ENCODE measurements at regions not wholly inside any gene's neighbourhood (a gene's known extent, or its start where the extent isn't known, plus 50 kb on each side); places are given as distances from the start of the nearest gene placed in this dataset.

DNA sequence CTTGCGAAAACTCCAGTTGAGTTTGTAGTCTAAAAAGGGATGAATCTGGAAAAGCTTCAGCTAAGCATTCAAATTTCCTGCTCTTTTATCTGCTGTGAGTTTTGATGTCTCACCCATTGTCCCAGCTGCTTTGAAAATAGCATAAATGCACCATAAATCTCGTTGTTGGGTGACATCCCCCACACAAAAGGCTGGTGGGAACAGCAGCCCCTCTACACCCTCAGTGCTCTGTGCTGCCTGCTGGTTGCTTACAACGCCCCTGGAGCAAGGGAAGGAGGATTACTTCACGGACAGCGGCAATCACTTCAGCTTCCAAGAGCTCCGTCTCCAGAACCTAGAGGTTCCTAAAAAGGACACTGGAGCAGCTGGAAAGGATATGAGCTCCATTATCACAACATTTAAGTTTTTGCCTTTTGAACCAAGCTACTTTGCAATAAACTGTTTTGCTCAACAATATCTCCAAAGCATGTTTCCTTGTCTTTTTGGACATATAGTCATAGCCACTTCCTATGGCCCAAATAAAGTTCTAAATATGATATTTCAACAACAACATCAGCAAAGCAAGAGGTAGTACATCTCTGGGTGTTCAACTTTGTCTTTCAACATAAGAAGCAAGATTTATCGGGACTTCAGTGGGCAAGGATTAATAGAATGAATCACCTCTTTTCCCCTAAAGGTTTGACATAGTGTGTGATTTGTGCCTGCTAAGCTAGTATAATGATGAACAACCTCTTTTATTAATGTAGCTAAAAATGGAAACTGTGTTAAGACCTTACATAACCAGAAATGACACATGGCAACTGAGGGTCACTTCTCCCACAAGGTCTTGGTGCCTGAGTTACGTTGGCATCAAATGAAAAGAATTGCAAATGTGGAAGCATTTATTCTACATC is 413.5 kb downstream of the TXNL1 start:
- CTCF ChIA-PET: no interaction called here
- DNase-seq (ENCODE audit: low read depth): no peak
- Histone ChIP-seq H3K27me3 (ENCODE audit: control insufficient read depth, insufficient read depth, low read length) (no peaks in the 10 kb centered on the region), H3K36me3 (ENCODE audit: control insufficient read depth, insufficient read depth, low read length) (no peaks in the 10 kb centered on the region), H3K4me3 (ENCODE audit: low read depth, low read length) (no peak overlapping the region)
- POLR2A ChIA-PET: no interaction called here
- TF ChIP-seq, protein P1, sequence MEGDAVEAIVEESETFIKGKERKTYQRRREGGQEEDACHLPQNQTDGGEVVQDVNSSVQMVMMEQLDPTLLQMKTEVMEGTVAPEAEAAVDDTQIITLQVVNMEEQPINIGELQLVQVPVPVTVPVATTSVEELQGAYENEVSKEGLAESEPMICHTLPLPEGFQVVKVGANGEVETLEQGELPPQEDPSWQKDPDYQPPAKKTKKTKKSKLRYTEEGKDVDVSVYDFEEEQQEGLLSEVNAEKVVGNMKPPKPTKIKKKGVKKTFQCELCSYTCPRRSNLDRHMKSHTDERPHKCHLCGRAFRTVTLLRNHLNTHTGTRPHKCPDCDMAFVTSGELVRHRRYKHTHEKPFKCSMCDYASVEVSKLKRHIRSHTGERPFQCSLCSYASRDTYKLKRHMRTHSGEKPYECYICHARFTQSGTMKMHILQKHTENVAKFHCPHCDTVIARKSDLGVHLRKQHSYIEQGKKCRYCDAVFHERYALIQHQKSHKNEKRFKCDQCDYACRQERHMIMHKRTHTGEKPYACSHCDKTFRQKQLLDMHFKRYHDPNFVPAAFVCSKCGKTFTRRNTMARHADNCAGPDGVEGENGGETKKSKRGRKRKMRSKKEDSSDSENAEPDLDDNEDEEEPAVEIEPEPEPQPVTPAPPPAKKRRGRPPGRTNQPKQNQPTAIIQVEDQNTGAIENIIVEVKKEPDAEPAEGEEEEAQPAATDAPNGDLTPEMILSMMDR (IDR thresholded peaks at IDR 0.05; ENCODE audit: insufficient read depth, low read depth, low read length): no peak

DNA sequence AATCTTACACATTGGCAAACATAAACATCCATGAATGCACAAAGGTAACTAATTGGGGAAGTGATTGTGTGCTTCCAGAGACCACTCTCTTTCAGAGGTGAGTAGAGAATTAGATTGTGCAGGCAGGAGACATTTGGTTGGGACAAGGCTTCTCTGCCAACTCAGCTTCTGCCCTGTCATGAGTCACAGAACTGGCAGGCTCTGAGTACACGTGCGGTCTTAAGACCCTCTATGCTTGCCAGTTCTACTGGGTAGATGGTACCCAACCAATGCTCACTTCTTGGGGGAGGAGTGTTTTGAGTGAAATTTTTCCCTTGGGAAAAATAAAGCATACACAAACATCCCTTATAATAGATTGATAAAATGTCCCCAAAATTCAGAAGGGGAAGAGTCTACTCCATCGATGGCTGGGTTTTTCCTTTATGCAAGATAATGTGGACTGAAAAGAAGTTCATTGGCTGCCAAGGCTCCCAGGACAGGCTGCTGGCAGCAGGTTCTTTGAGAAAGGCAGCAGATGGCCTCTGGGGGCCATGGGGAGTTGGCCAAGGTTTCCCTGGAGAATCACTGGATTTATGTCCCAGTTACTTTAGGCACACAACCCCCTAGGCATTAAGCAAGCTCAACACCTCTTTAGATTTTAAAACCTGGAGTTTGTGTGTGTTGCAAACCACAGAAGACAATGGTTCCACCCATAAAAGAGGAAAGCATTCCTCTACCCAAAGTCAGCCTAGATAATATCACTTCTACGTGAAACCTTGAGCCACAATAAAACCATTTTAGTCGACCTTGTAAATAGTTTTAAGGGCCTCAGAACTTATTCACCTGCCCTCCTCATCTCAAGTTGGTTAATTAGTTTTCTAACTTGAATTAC is 417.0 kb downstream of the TXNL1 start:
- no peak overlapping the region for H3K4me3 ChIP-seq (ENCODE audit: low read depth, low read length)
- DNase-seq (ENCODE audit: low read depth): peak; percentile 34
- ChIA-PET CTCF (no interaction called here), POLR2A (no interaction called here)
- no peaks in the 10 kb centered on the region for H3K27me3 ChIP-seq (ENCODE audit: control insufficient read depth, insufficient read depth, low read length)
- TF ChIP-seq, protein P1 (IDR thresholded peaks at IDR 0.05; ENCODE audit: insufficient read depth, low read depth, low read length): no peak
- no peaks in the 10 kb centered on the region for H3K36me3 ChIP-seq (ENCODE audit: control insufficient read depth, insufficient read depth, low read length)

DNA sequence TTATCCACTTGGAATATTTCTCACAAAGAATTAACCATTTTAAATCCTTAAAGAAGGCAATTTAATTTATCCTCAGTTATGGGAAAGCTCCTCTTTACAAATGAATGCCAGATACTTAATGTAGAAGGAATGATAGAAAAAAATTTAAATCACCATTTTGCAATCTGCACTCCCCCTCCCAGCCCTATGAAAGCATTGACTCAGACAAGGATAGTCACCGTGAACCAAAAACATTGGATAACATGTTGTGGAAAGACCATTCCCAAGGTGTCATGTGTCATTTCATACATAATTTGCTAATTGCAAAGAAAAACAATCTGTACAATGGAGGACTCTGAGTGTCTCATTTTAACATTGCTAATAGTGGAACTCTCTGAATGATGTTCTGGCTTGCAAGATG is 421.0 kb downstream of the TXNL1 start:
- H3K36me3 ChIP-seq (ENCODE audit: control insufficient read depth, insufficient read depth, low read length): no peaks in the 10 kb centered on the region
- H3K27me3 ChIP-seq (ENCODE audit: control insufficient read depth, insufficient read depth, low read length): no peaks in the 10 kb centered on the region
- ChIA-PET CTCF (no interaction called here), POLR2A (no interaction called here)
- TF ChIP-seq, protein P1 (IDR thresholded peaks at IDR 0.05; ENCODE audit: insufficient read depth, low read depth, low read length): no peak
- DNase-seq (ENCODE audit: low read depth): no peak
- no peak overlapping the region for H3K4me3 ChIP-seq (ENCODE audit: low read depth, low read length)

DNA sequence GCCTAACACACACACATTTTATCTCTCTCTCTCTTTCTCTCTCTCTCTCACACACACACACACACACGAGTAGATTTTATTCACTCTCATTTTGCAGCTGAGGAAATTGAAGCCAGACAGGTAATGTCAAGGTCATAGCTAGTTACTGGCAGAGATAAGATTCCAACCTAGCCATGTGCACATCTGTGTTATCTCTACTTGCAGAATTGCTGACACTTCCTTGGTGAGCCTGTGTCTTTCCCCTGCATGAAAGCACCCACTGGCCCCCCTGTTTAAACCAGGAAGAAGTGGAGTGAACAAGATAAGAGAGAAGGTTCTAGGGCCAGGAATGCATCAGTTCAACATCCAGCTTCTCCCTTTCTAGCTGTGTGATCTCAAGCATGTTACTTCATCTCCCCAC is 423.7 kb downstream of the TXNL1 start:
- CTCF ChIA-PET: no interaction called here
- no peak overlapping the region for H3K4me3 ChIP-seq (ENCODE audit: low read depth, low read length)
- H3K36me3 ChIP-seq (ENCODE audit: control insufficient read depth, insufficient read depth, low read length): no peaks in the 10 kb centered on the region
- no peak for DNase-seq (ENCODE audit: low read depth)
- no peaks in the 10 kb centered on the region for H3K27me3 ChIP-seq (ENCODE audit: control insufficient read depth, insufficient read depth, low read length)
- POLR2A ChIA-PET: no interaction called here
- TF ChIP-seq, protein P1 (IDR thresholded peaks at IDR 0.05; ENCODE audit: insufficient read depth, low read depth, low read length): no peak

DNA sequence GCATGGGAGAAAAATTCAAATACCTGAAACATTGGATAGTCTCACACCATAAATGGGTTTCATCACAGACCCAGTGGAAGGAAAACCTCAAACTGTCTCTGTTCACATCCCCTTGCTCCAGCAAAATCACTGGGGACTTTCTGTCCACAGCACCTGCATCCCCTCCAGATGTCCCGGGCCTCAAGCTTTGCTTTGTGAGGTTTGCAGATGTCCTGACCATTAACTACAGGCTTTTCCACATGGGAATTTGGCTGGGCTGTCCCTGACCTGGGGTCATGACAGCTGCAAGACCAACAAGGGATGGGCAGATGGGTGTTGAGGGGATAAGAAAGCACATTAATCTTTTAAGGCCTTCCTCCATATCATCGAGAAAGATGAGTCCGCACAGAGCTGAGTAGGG is 427.9 kb downstream of the TXNL1 start:
- no peak for DNase-seq (ENCODE audit: low read depth)
- POLR2A ChIA-PET: no interaction called here
- H3K36me3 ChIP-seq (ENCODE audit: control insufficient read depth, insufficient read depth, low read length): no peaks in the 10 kb centered on the region
- TF ChIP-seq, protein P1 (IDR thresholded peaks at IDR 0.05; ENCODE audit: insufficient read depth, low read depth, low read length): no peak
- H3K4me3 ChIP-seq (ENCODE audit: low read depth, low read length): no peak overlapping the region
- CTCF ChIA-PET: interaction anchor here (0.9 kb wide), 1 partner anchor 11 kb away, joined by 3 read pairs; no protein-coding TSS in a partner anchor
- no peaks in the 10 kb centered on the region for H3K27me3 ChIP-seq (ENCODE audit: control insufficient read depth, insufficient read depth, low read length)
